Naive thymus-derived CD4-positive, alpha-beta T cell (primary cell): ENCODE measurements at regions not wholly inside any gene's neighbourhood (a gene's known extent, or its start where the extent isn't known, plus 50 kb on each side); places are given as distances from the start of the nearest gene placed in this dataset.

ENCODE experiments used
- ATAC-seq: fragments of 150-1000 bp; cut with Tn5 transposase; 2 replicates; pipeline ENCODE4 v1.10.0; 2021; ENCODE audit warnings: mild to moderate bottlenecking, moderate library complexity
- CTCF ChIA-PET: fragments of 350-600 bp; sonication (Branson Sonifier 250); formaldehyde crosslinking; loops from one replicate; lab custom pipeline; 2021; ENCODE audit warnings: antibody characterized with exemption; lab: Charles Lee
- POLR2A ChIA-PET: fragments of 350-600 bp; sonication (Branson Sonifier 250); formaldehyde crosslinking; loops from one replicate; lab custom pipeline; 2021; ENCODE audit warnings: antibody characterized with exemption, inconsistent platforms; lab: Charles Lee
- DNase-seq, 9 donors: peaks; one replicate each; pipeline versions ENCODE4 v3.0.0 to v3.0.0-alpha.2; 2020 to 2022; ENCODE audit warnings: mixed read lengths in 1 of 9
- H3K27ac ChIP-seq: one replicate; pipeline ENCODE4 v1.7.0; 2013; ENCODE audit warnings: mild to moderate bottlenecking, low read depth, low read length, moderate library complexity
- H3K27me3 ChIP-seq, 2 donors: one replicate each; pipeline ENCODE4 v1.7.0; 2013; ENCODE audit warnings: low read length in 2 of 2, mild to moderate bottlenecking in 2 of 2, moderate library complexity in 2 of 2; ENCODE audit not compliant: control insufficient read depth in 2 of 2, insufficient read depth in 2 of 2
- H3K36me3 ChIP-seq, 3 experiments: 1 replicate in 2 of 3; 2 replicates in 1 of 3; pipeline ENCODE4 v1.7.0; 2013; ENCODE audit warnings: low read length in 3 of 3, mild to moderate bottlenecking in 3 of 3, moderate library complexity in 1 of 3; ENCODE audit not compliant: insufficient read depth in 3 of 3, control insufficient read depth in 2 of 3
- H3K4me1 ChIP-seq, 2 donors: one replicate each; pipeline ENCODE4 v1.7.0; 2013; ENCODE audit warnings: low read length in 2 of 2, mild to moderate bottlenecking in 2 of 2, moderate library complexity in 1 of 2; ENCODE audit not compliant: control insufficient read depth in 2 of 2, insufficient read depth in 2 of 2
- H3K4me3 ChIP-seq: 2 replicates; pipeline ENCODE4 v1.7.0; 2013; ENCODE audit warnings: mild to moderate bottlenecking, low read length
- H3K9me3 ChIP-seq, 3 experiments: 1 replicate in 2 of 3; 2 replicates in 1 of 3; pipeline ENCODE4 v1.7.0; 2013; ENCODE audit warnings: low read length in 3 of 3; ENCODE audit not compliant: control insufficient read depth in 2 of 3
- H3K27ac Mint-ChIP-seq, 9 donors: one replicate each; pipeline ENCODE4 v1.8.0; 2020 to 2022; ENCODE audit warnings: mixed read lengths in 9 of 9, mild to moderate bottlenecking in 8 of 9, moderate library complexity in 5 of 9, inconsistent platforms in 2 of 9
- H3K27me3 Mint-ChIP-seq, 5 donors: one replicate each; pipeline ENCODE4 v1.8.0; 2021 to 2022; ENCODE audit warnings: mixed read lengths in 5 of 5, mild to moderate bottlenecking in 1 of 5
- H3K36me3 Mint-ChIP-seq, 5 donors: one replicate each; pipeline ENCODE4 v1.8.0; 2020 to 2022; ENCODE audit warnings: mixed read lengths in 5 of 5, mild to moderate bottlenecking in 3 of 5, inconsistent platforms in 1 of 5
- H3K4me1 Mint-ChIP-seq, 7 donors: one replicate each; pipeline ENCODE4 v1.8.0; 2020 to 2022; ENCODE audit warnings: mixed read lengths in 7 of 7, mild to moderate bottlenecking in 3 of 7, inconsistent platforms in 1 of 7
- H3K4me3 Mint-ChIP-seq, 10 donors: one replicate each; pipeline ENCODE4 v1.8.0; 2020 to 2022; ENCODE audit warnings: mild to moderate bottlenecking in 10 of 10, mixed read lengths in 10 of 10, moderate library complexity in 6 of 10, inconsistent platforms in 2 of 10
- H3K9me3 Mint-ChIP-seq, 11 donors: one replicate each; pipeline ENCODE4 v1.8.0; 2020 to 2022; ENCODE audit warnings: mixed read lengths in 11 of 11, mild to moderate bottlenecking in 4 of 11, inconsistent platforms in 1 of 11, moderate library complexity in 1 of 11
- intact Hi-C, 2 donors: fragments of 100-400 bp; cut with micrococcal nuclease; formaldehyde crosslinking; loops; one replicate each; pipeline ENCODE4 v1.15.1; 2023

DNA sequence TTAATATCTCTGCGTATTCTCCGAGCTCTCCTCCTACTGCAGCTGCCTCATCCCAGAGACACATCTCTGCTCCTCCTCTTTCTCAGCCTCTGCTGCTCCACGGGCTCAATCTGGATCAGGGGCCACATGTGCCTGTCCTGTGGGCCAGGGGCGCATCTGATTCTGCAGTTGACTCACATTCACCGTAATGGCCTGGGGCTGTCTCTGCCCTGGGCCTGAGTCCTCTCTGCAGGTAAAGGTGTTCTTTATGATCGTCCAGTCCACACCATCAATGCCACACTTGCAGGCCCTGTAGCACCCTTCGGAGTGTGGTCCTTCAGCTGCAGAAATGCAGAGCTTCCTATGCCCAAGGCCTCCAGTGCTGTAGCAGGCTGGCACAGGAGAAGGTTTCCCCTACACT, 154.5 kb downstream of the OAT start:
- ATAC-seq (no peak), DNase-seq (no peak)
- H3K4me1 ChIP-seq = no peaks in the 10 kb centered on the region
- POLR2A ChIA-PET = no interaction called here
- H3K4me1 Mint-ChIP-seq = no peaks in the 10 kb centered on the region
- H3K4me3 ChIP-seq = no peak overlapping the region
- H3K27me3 ChIP-seq = no peaks in the 10 kb centered on the region
- peaks cover 0 to 3% (median 0%) of the 10 kb centered on the region in 11 donors for H3K9me3 Mint-ChIP-seq
- no peaks in the 10 kb centered on the region for H3K36me3 Mint-ChIP-seq
- H3K4me3 Mint-ChIP-seq = no peak overlapping the region
- H3K27ac ChIP-seq = no peak overlapping the region
- intact Hi-C loops = no loop called here
- H3K27me3 Mint-ChIP-seq = peaks cover 0 to 7% (median 1%) of the 10 kb centered on the region in 5 donors
- no peaks in the 10 kb centered on the region for H3K36me3 ChIP-seq
- no peaks in the 10 kb centered on the region for H3K9me3 ChIP-seq
- CTCF ChIA-PET = no interaction called here
- no peak overlapping the region for H3K27ac Mint-ChIP-seq

DNA sequence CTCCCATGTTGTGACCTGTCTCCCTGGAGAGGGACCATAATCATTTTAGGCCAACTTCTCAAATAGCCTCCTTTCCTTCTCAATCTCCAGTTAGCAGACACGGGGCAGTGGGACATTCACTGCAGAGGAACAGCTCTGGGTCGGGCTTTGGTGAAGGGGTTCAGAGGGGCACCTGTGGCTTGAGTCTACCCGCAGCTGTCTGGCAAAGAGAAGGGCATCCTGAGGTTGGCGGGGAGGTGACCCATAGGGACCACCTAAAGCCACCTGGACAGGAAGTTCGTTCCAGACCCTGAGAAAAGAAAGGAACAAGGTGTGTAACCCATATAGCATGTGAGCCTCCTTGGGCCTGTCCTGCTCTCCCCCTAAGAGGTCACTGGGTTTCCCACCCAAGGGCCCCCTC, 155.0 kb downstream of the OAT start:
- Mint-ChIP-seq H3K4me1 (no peaks in the 10 kb centered on the region), H3K36me3 (no peaks in the 10 kb centered on the region), H3K9me3 (peaks cover 0 to 3% (median 0%) of the 10 kb centered on the region in 11 donors), H3K27me3 (peaks cover 0 to 2% (median 1%) of the 10 kb centered on the region in 5 donors), H3K27ac (no peak overlapping the region), H3K4me3 (no peak overlapping the region)
- CTCF ChIA-PET = no interaction called here
- ATAC-seq (no peak), DNase-seq (no peak)
- no peaks in the 10 kb centered on the region for H3K36me3 ChIP-seq
- no peaks in the 10 kb centered on the region for H3K4me1 ChIP-seq
- intact Hi-C loops = no loop called here
- H3K27ac ChIP-seq = no peak overlapping the region
- H3K9me3 ChIP-seq = no peaks in the 10 kb centered on the region
- H3K4me3 ChIP-seq = no peak overlapping the region
- no peaks in the 10 kb centered on the region for H3K27me3 ChIP-seq
- POLR2A ChIA-PET = no interaction called here

GRCh38 chr10:124262971-124263370, 155.8 kb downstream of the OAT start:
- no peak for DNase-seq
- peaks cover 0 to 1% (median 0%) of the 10 kb centered on the region in 5 donors for H3K27me3 Mint-ChIP-seq

DNA sequence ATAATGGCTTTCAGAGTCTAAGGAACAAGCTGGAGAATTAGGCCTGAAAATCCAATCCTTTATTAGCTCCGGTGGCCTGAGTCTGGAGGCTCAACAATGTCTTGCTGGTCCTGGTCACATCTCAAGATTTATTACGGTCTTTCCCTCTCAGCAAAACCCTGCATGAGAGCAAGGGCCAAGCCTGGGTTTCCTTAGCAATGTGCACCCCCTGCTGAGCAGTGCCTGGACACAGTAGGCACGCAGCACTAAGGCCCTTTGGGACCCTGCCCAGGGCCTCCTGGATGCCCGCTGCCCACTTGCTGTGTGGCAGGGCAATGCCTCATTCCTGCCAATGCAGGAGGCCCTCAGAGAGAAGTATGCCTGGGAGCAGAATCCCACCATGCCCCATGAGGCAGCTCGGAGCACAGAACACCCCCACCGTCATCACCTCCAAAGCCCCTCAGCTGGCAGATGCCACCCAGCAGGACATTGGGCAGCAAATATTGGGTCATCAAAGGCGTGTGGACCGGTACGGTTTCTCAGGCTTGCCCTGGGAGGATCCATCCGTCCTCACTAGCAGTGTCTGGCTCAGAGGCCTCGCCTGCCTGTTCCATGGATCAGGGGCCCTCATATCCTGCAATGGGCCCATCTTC, 156.4 kb downstream of the OAT start:
- no peak for DNase-seq
- H3K36me3 Mint-ChIP-seq = no peaks in the 10 kb centered on the region
- ChIA-PET POLR2A (no interaction called here), CTCF (no interaction called here)
- Histone ChIP-seq H3K27me3 (no peaks in the 10 kb centered on the region), H3K36me3 (no peaks in the 10 kb centered on the region), H3K9me3 (no peaks in the 10 kb centered on the region), H3K4me3 (no peak overlapping the region), H3K4me1 (no peaks in the 10 kb centered on the region), H3K27ac (no peak overlapping the region)
- no peak overlapping the region for H3K4me3 Mint-ChIP-seq
- no peak overlapping the region for H3K27ac Mint-ChIP-seq
- no peak for ATAC-seq
- intact Hi-C loops = loop anchor here in 1 of 2 donors (1.0 kb wide), 1 partner anchor 268 kb away; no protein-coding TSS in a partner anchor
- peaks cover 0 to 1% (median 0%) of the 10 kb centered on the region in 5 donors for H3K27me3 Mint-ChIP-seq
- peaks cover 0 to 3% (median 0%) of the 10 kb centered on the region in 11 donors for H3K9me3 Mint-ChIP-seq
- H3K4me1 Mint-ChIP-seq = no peaks in the 10 kb centered on the region

More at GRCh38 chr10:124262971-124263370, 155.8 kb downstream of the OAT start:
- Histone ChIP-seq H3K9me3 (no peaks in the 10 kb centered on the region), H3K27me3 (no peaks in the 10 kb centered on the region), H3K4me3 (no peak overlapping the region), H3K4me1 (no peaks in the 10 kb centered on the region), H3K36me3 (no peaks in the 10 kb centered on the region), H3K27ac (no peak overlapping the region)
- Mint-ChIP-seq H3K27ac (no peak overlapping the region), H3K4me1 (no peaks in the 10 kb centered on the region), H3K4me3 (no peak overlapping the region), H3K36me3 (no peaks in the 10 kb centered on the region), H3K9me3 (peaks cover 0 to 3% (median 0%) of the 10 kb centered on the region in 11 donors)
- intact Hi-C loops = loop anchor here in 1 of 2 donors (1.0 kb wide), 1 partner anchor 269 kb away; no protein-coding TSS in a partner anchor
- POLR2A ChIA-PET = no interaction called here
- no peak for ATAC-seq
- CTCF ChIA-PET = no interaction called here

DNA sequence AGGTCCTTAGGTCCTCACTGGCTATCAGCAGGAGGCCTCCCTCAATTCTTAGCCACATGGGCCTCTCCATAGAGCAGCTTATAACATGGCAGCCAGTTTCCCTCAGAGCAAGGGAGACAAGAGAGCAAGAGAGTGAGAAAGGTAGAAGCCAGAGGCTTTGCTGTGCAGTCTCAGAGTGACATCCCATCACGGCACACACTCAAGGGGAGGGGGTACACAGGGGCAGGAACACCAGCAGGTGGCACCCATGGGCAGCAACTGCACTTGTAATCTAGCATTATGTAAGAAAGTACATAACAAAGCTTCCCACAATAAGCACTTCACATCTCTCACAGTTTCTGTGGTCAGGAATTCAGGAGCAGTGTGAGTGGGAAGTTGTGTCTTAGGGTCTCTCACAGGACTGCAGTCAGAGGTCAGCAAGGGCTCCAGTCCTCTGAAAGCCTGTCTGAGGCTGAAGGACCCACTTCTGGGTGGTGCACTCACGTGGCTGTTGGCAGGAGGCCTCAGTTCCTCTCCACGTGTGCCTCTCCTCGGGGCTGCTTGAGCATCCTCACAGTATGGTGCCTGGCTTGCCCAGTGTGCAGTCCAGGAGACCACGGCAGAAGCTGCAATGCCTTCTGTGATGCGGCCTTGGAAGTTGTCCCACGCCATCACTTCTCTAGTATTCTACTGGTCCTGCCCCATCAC, 159.4 kb downstream of the OAT start:
- Histone ChIP-seq H3K9me3 (no peaks in the 10 kb centered on the region), H3K27ac (no peak overlapping the region), H3K4me1 (no peaks in the 10 kb centered on the region), H3K4me3 (no peak overlapping the region), H3K36me3 (no peaks in the 10 kb centered on the region), H3K27me3 (no peaks in the 10 kb centered on the region)
- no peak for DNase-seq
- Mint-ChIP-seq H3K4me3 (no peak overlapping the region), H3K9me3 (peaks cover 0 to 10% (median 0%) of the 10 kb centered on the region in 11 donors), H3K27me3 (peaks cover 0 to 1% (median 0%) of the 10 kb centered on the region in 5 donors), H3K27ac (no peak overlapping the region), H3K4me1 (no peaks in the 10 kb centered on the region), H3K36me3 (no peaks in the 10 kb centered on the region)
- no peak for ATAC-seq
- CTCF ChIA-PET = interaction anchor here (0.5 kb wide), 1 partner anchor 1987 kb away, joined by 3 read pairs; no protein-coding TSS in a partner anchor
- intact Hi-C loops = loop anchor here (1.0 kb wide), 1 partner anchor 130 kb away; no protein-coding TSS in a partner anchor
- POLR2A ChIA-PET = no interaction called here

- Histone ChIP-seq H3K27me3 (no peaks in the 10 kb centered on the region), H3K9me3 (no peaks in the 10 kb centered on the region), H3K36me3 (no peaks in the 10 kb centered on the region), H3K4me1 (no peaks in the 10 kb centered on the region), H3K27ac (no peak overlapping the region), H3K4me3 (no peak overlapping the region)
- Mint-ChIP-seq H3K36me3 (no peaks in the 10 kb centered on the region), H3K27ac (no peak overlapping the region), H3K4me1 (no peaks in the 10 kb centered on the region), H3K4me3 (no peak overlapping the region), H3K27me3 (no peaks in the 10 kb centered on the region), H3K9me3 (peaks cover 0 to 10% (median 0%) of the 10 kb centered on the region in 11 donors)
- intact Hi-C loops = no loop called here
- DNase-seq (no peak), ATAC-seq (no peak)
- CTCF ChIA-PET = interaction anchor here (0.6 kb wide), 1 partner anchor 146 kb away, joined by 3 read pairs; no protein-coding TSS in a partner anchor
- POLR2A ChIA-PET = no interaction called here
Observed at GRCh38 chr10:124257781-124258180, 160.9 kb downstream of the OAT start.
